Hippocampal formation (tissue), 2 donors: ENCODE measurements at regions not wholly inside any gene's neighbourhood (a gene's known extent, or its start where the extent isn't known, plus 50 kb on each side); places are given as distances from the start of the nearest gene placed in this dataset.
"Not testable (repeated sequence)": the region's sequence is repeated elsewhere in the genome, so short reads cannot be mapped to it uniquely, and the experiment has no call there.

Experiments used
- DNase-seq, 2 donors: peaks; one replicate each; lab custom pipeline; 2025; lab: John Stamatoyannopoulos, UW

DNA sequence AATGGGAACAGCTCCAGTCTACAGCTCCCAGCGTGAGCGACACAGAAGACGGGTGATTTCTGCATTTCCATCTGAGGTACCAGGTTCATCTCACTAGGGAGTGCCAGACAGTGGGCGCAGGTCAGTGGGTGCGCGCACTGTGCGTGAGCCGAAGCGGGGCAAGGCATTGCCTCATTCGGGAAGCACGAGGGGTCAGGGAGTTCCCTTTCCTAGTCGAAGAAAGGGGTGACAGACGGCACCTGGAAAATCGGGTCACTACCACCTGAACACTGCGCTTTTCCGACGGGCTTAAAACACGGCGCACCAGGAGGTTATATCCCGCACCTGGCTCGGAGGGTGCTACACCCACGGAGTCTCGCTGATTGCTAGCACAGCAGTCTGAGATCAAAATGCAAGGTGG lies 390.3 kb downstream of the GLUD2 start:
- not testable (repeated sequence) for DNase-seq

DNA sequence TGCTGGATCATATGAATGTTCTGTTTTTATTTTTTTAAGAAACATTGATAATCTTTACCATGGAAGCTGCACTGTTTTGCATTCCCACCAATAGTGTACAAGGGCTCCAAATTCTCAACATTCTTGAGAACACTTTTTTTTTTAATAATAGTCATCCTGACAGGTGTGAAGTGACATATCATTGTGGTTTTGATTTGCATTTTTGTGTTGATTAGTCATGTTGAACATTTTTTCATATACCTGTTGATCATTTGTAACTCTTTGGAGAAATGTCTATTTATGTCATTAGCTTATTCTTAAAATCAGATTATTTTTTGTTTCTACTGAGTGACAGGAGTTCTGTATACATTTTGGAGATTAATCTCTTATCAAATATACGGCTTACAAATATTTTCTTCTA lies 408.5 kb downstream of the GLUD2 start:
- no peak for DNase-seq

DNA sequence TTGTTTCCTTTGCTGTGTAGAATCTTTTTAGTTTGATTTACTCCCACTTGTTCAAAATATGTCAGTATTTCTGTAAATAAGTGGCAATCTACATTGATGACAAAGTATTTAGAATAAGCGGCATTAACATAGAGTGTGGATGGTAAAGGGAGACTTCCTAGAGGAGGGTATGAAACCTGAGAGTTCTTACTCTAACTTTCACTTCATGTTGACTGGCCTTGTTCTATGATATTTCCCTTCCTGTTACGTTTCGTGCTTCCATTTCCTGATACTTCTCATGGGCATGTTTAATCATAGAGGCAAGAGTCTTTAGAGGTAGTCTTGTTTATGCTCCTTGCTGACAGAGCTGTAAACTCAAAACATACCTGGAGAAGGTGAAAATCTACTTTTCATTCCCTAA lies 408.9 kb downstream of the GLUD2 start:
- DNase-seq: no peak

DNA sequence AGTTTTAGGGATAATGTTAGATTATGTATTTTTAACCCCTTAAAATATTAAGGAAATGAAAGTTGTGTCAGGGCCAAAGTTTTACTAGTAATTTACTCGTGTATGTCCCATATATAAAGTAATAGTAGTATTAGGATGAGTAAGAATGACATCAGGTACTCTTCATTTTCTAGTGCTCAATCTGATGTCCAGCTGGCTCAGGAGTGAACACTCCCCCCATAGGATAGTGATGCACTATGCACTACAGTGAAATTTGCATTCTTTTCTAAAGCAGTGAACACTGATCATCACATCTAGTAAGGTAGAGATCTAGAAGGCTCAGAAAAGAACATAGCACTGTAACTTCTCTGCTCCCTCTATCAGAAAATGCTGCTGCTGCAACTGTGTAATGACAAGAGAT lies 409.7 kb downstream of the GLUD2 start:
- DNase-seq: no peak

DNA sequence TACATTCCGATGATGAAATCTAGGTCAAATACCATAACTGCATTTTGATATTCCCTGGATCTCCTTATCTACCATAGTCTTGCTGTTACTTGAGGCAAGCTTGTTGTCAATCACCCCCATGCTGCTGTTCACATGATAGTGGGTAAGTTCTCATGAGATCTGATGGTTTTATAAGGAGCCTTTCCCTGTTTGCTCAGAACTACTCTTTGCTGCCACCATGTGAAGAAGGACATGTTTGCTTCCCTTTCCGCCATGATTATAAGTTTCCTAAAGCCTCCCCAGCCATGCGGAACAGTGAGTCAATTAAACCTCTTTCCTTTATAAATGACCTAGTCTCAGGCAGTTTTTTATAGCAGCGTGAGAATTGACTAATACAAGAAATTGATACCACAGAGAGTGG lies 432.0 kb downstream of the GLUD2 start:
- no peak for DNase-seq

DNA sequence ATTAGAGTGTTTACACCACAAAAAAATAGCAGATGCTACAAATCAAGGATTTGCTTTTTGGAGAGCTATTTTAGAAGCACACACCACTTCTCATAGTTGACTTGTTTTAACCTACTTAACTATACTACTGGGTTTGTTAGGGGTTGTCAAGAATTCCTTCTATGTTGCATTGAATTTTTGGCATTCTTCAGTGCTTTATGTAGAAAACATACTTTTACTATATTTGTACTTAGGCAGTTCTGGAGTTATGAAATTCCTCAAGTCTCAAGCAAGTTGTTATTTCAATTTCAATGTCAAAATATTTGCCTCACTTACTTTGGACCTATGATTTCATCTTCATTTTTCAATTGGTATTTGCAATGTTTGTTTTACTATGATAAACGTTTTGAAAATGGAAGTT lies 449.6 kb downstream of the GLUD2 start:
- DNase-seq: no peak

DNA sequence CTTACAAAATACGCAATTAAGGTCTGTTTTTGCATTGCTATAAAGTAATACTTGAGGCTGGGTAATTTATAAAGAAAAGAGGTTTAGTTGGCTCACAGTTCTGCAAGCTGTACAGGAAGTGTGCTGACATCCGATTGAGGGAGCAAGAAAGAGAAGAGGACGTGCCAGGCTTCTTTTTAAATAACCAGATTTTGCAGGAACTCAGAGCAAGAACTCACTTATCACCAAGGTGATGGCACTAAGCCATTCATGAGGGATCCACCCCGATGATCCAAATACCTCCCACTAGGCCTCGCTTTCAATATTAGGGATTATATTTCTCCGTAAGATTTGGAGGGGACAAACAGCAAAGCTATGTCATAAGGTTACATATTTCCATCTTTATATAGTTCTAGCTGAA lies 456.7 kb downstream of the GLUD2 start:
- no peak for DNase-seq

DNA sequence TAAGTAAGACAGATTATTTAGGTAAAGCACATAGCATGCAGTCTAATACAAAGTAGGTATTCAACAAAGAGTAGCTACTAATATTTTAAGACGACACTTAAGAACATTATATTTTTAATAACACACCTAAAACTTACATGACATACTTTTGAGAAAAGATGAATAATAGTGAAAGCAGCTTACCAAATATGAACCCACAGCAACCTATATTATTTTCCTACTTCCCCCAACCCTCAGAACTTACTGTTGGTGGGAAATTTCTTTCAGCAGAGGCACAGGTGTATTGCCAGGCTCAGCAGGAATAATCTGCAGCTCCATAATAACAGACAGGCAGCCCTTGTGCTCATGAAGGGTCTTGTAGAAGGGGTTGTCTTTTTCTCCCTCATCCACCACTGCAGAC lies 498.9 kb downstream of the GLUD2 start:
- no peak for DNase-seq

DNA sequence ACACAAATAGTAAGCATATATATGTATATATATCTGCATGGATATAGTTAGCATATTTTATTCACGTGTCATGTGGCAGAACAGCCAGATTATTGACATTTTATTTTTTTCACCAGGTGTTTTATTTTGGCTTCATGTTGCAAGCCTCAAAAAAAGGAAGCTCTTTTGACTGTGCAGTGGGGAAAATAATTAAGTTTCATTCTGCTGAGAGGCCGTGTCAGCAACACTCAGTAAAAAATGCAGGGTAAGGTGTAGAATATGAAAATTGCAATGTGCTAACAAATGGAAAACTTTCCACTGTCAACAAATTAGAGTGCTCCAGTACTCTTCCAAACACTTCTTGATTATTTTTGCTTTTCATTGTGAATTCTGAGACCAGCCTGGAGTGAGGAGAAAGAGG lies 511.5 kb downstream of the GLUD2 start:
- no peak for DNase-seq

DNA sequence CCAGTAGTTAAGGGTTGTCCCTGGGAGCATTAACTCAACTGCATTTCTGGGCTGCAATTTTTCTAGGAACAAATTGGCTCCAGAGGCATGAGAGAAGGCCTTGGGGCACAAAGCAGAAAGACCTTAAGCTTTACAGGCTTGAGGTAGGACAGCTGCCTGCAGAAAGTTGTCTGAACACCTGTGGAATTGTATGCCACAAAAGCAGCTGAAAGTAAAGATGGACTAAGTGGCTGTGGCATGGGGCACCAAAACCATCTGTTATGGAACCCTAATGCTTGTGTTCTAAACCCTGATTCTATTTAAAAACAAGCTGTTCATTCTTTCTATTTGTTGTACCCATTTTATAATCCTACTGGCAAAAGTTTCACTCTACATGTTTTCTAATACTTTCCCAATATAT lies 515.2 kb downstream of the GLUD2 start:
- DNase-seq: no peak

DNA sequence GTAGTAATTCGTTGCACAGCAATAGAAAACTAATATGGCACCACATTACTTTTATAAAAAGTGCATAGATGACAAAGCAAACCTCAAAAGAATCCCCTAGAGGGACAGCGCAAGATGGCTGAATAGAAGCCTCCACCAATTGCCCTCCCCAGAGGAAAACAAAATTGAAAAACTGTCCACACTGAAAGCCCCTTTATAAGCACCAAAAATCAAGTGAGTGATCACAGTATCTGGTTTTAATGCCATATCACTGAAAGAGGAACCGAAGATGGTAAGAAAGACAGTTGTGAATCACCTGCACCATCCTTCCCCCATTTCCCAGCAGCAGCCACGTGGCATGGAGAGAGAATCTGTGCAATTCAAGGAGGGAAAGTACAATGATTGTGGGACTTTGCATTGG lies 522.2 kb downstream of the GLUD2 start:
- no peak for DNase-seq

DNA sequence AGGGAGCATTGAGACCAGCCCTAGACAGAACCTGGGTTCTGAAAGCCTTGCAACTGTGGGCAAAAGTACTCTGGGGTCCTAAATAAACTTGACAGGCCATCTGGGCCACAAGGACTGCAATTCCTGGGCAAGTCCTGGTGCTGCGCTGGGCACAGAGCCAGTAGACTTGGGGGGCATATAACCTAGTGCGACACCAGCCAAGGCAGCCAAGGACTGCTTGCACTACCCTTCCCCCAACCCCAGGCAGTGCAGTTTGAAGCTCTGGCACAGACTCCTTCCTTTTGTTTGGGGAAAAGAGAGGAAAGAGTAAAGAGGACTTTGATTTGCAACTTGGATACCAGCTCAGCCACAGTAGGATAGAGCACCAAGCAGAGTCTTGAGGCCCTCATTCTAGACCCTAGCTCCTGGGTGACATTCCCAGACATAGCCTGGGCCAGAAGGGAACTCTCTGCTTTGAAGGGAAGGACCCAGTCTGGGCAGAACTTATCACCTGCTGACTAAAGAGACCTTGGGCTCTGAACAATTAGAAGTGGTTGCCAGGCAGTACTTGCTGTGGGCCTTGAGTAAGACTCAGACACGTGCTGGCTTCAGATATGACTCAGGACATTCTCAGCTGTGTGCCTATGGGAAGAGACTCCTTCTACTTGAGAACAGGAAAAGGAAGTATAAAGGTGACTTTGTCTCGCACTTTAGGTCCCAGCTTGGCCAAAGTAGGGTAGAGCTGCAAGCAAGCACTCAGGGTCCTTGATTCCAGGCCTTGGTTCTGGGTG lies 522.8 kb downstream of the GLUD2 start:
- DNase-seq: no peak

DNA sequence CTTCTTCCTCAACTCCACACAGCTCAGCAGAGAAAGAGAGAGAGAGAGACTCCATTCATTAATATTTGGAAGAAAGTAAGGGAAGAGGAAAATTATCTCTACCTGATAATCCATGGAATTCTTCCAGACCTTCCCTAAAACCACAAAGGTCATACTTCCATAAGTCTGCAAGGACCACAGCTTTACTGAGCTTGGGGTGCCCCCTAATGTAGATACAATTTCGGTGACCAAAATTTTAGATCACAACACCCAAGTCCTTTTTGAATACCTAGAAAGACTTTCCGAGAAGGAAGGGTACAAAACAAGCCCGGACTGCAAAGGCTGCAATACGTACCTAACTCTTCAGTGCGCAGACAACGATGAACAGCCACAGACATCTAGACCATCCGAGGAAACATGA lies 523.9 kb downstream of the GLUD2 start:
- no peak for DNase-seq

DNA sequence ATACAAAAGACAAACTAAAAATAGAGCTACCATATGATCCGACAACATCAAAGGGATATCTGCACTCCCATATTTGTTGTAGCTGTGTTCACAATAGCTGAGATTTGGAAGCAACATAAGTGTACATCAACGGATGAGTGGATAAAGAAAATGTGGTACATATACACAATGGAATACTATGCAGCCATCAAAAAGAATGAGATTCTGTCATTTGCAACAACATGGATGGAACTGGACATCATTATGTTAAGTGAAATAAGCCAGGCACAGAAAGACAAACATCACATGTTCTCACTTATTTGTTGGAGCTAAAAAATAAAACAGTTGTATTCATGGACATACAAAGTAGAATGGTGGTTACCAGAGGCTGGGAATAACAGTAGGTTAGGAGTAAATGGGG lies 527.0 kb downstream of the GLUD2 start:
- DNase-seq: not testable (repeated sequence)

DNA sequence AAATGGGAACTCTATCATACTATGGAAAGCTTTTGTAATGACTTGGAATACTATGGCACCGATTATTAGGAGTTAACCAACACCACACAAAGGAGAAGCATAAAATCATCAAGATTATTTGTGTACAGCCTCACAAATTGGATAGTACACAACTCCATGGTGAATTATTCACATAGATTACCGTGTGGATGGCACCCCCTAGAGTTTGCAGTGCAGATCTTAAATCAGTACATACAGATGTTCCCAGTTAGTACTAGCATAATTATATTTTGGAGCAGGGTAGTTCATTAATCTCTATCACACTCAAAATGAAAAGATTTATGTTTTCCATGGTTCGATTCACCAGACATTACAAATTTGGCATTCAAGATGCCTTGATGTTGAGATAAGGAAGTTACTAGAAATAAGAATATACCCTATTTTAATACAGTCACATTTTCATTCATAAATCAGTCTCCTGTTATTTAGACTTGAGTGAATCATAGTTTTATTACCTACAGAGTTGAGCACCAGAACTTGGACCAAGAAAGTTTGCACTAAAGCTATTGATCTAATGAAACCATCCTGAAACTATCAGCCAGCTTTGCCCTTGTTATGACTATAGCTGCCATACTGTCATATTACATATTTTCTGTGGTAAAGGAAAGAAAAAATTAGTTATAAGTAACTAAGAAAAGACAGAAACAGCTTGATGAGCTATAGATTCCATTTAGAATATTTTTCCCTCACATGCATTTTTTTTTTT lies 531.8 kb downstream of the GLUD2 start:
- DNase-seq: no peak

DNA sequence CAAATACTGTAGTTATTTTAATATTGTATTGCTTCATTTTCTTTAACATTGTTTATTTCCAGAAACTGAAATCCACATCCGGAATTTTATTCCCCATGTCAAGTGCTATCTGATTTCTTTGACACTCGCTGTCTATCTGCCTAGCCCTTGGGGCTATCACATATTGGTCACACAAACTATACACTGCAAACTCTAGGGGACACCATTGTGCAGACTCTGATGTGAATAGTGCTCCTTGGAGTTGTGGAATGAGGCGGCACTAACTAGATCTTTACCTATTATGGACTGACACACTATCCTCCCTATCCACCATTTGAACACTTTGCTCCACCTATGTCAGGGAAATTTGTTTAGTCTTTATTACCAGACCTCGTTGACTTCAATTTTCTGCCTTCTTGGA lies 534.5 kb downstream of the GLUD2 start:
- DNase-seq: no peak

DNA sequence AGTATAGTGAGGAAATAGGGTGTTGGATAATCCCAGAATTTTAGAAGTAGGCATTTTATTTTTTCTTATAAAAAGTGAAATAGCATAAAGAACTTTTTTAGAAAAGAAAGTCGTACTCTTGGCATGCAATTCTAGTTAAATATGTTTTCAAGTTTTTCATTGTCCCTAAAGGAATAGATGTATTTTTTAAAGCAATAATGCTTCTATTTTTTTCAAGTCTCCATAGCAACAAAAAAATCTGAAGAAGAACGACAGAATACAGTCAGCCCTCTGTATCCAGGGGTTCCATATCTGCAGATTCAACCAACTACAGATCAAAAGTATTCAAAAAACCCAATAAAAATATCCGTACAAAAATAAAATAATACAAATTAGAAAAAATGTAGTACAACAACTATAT lies 538.2 kb downstream of the GLUD2 start:
- no peak for DNase-seq

DNA sequence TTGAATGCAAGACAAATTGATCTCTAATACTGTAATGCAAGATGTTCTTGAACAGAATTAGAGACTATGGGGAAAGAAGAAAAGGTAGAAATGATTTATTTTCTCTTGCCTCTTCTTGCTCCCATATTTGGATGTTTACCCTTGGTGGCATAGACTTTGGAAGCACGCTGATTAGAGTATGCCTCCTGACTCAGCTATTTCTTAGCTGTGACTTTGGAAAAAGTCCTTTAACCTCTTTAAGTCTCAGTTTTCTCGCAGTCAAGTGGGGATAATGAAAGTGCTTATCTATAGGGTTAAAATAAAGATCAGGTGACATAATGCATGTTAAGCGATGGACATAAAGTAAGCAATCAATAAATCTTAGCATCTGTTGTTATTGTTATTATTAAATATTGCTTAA lies 545.5 kb downstream of the GLUD2 start:
- DNase-seq: no peak

DNA sequence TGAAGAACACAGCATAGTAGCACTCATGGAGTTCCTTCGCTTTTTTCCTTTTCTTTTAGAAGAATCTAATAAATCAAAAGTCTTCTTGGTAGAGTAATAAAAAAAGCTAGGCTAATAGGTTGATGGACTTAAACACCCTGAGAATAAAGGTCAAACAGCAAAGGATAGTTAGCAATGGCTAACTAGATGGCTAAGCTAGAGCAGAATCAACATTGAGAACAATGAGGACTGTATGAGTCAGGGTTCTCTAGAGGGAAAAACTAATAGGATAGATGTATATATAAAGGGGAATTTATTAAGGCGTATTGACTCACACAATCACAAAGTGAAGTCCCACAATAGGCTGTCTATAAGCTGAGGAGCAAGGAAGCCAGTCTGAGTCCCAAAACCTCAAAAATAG lies 550.9 kb downstream of the GLUD2 start:
- no peak for DNase-seq

DNA sequence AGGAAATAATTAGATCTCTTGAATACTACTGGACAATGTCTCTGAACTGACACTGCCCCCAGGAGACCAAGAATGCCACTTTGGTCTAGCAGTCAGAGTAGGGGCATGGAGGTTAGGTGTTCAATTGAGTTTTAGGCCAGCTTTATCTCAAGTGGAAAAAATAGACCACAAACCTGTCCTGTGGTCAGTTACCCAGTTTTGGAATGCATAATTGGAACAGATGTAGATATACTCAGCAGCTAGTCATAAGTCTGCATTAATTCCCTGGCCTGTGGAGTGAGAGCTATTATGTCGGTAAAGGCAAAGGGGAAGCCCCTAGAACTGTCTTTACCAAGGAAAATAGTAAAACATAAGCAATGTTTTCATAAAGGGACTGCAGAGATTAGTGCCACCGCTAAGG lies 587.7 kb downstream of the GLUD2 start:
- DNase-seq: no peak

DNA sequence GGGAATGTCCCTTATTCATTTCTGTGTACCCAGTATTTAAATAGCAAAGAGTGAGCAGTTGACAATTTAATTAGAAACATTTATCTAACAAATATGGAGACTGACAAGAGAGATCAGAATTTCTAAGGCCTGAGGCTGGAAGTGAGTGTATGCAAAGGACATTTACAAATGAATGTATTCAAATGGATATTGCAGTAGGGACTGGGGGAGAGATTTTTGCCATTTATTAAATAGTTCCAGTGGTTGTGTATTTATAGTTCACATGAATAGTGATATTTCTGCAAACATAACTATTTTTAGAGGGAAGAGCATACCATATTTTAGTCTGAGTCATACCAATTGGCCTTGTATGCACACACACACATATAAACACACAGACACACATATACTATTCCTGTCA lies 592.4 kb downstream of the GLUD2 start:
- no peak for DNase-seq

DNA sequence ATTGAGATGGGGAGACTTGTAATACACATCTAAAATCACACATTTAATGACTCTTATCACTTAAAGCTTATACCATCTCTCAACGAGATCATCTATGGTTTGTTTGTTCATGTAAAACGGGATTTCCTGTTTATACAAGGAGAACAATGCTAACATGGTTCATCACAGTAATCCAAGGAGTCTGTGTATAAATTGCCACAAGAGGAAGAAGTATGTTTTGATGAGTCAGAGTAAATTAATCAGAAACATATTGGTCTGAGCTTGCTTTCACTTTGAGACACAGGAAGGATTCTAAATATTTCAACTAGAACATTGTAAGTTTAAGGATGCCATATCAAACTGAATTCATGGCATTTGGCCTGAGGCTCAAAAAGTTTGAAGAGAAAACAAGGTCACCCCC lies 594.1 kb downstream of the GLUD2 start:
- DNase-seq: no peak

DNA sequence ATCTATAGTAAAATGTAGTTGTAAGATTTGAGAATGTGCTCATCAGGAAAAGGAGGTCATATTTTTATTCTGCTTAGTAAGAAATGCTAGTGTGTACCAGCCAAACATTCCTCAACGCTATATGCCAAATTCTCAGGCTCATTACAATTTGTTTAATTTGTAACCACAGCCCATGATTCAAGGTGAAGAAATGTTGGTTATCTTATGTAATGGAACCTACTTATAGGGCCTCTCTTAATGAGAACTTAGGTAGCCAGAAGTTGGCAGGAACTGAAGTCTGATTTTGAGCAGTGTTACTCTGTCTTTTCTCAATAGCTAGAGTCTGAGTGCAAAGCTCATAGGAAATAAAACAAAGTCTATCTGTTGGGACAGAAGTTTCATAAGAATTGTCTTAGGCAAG lies 595.0 kb downstream of the GLUD2 start:
- DNase-seq: no peak

DNA sequence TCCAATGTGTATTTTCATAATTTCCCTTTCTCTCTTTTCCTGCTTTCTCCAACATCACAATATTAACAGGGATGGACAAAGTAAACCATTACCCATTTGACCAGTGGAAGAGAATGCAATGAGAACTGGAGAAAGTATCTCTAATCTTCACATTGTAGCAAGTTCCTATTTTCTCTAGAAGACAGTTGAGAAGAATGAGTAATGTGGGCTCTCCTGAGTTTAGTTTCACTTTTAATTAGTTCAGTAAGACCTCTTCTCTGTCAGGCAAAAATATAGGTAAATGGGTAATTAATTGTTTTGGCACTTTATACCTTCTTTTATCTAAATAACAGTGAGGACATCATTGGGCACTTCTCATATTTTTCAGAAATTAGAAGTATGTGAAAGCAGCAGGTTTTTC lies 602.0 kb downstream of the GLUD2 start:
- DNase-seq: no peak
